DND-41 (cell line): ENCODE measurements at regions not wholly inside any gene's neighbourhood (a gene's known extent, or its start where the extent isn't known, plus 50 kb on each side); places are given as distances from the start of the nearest gene placed in this dataset.

ENCODE experiments used
- CTCF ChIP-seq: IDR thresholded peaks from 2 replicates; pipeline ENCODE4 v1.5.1; 2012; ENCODE audit warnings: borderline replicate concordance, low read length, moderate library complexity, mild to moderate bottlenecking; ENCODE audit not compliant: poor library complexity, severe bottlenecking; ENCODE audit errors: extremely low read depth
- EZH2 ChIP-seq: IDR thresholded peaks from 3 replicates; pipeline ENCODE4 v1.6.1; 2012; ENCODE audit warnings: borderline replicate concordance, low read depth, mild to moderate bottlenecking, moderate library complexity, low read length, inconsistent platforms; ENCODE audit not compliant: severe bottlenecking

GRCh38 chrX:16312761-16313623 lies 145.7 kb downstream of the MAGEB17 start:
- TF ChIP-seq CTCF (no peak), EZH2 (no peak)
